Sigmoid colon (tissue), 3 donors: ENCODE measurements at regions not wholly inside any gene's neighbourhood (a gene's known extent, or its start where the extent isn't known, plus 50 kb on each side); places are given as distances from the start of the nearest gene placed in this dataset.

Source experiments
- POLR2A ChIP-seq, 2 donors: fragments of 450-650 bp; IDR thresholded peaks; one replicate each; pipeline ENCODE4 v1.6.1; 2016; ENCODE audit warnings: antibody characterized with exemption in 2 of 2, mild to moderate bottlenecking in 2 of 2, moderate library complexity in 2 of 2
- TF ChIP-seq, protein P1 (sequence below), 4 experiments: fragments of 450-650 bp in 3 of 4; fragments of 200-600 bp in 1 of 4; IDR thresholded peaks; one replicate each; pipeline ENCODE4 v1.5.1; 2016 to 2019; ENCODE audit warnings: antibody characterized with exemption in 4 of 4, mild to moderate bottlenecking in 3 of 4, moderate library complexity in 2 of 4

DNA sequence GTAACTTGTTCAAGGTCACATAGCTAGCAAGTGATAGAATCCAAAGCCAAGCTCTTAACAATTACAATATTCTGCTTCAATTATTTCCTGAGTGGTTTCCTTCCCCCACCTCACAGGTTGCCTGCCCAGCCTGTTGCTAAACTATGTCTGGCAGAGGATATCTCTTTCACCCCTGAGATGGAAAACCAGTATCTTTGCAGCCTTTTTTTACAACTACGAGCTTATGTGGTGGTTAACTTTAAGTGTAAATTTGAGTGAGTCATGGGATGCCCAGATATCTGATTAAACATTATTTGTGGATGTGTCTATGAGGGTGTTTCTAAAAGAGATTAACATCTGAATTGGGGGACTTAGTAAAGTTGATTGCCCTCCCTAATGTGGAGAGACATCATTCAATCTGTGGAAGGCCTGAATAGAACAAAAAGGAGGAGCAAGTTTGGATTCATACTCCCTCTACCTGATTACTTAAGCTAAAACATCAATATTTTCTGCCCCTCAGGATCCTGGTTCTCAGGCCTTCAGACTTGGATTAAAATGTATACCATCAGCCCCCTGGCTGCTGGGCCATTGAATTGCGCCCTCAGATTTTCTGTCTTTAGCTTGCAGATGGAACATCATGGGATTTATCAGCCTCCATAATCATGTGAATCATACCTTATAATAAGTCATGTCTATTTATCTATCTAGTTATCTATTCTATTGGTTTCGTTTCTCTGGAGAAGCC is 911.9 kb downstream of the METTL15 start:
- no peak for TF ChIP-seq POLR2A (IDR thresholded peaks at IDR 0.05)
- TF ChIP-seq, protein P1, sequence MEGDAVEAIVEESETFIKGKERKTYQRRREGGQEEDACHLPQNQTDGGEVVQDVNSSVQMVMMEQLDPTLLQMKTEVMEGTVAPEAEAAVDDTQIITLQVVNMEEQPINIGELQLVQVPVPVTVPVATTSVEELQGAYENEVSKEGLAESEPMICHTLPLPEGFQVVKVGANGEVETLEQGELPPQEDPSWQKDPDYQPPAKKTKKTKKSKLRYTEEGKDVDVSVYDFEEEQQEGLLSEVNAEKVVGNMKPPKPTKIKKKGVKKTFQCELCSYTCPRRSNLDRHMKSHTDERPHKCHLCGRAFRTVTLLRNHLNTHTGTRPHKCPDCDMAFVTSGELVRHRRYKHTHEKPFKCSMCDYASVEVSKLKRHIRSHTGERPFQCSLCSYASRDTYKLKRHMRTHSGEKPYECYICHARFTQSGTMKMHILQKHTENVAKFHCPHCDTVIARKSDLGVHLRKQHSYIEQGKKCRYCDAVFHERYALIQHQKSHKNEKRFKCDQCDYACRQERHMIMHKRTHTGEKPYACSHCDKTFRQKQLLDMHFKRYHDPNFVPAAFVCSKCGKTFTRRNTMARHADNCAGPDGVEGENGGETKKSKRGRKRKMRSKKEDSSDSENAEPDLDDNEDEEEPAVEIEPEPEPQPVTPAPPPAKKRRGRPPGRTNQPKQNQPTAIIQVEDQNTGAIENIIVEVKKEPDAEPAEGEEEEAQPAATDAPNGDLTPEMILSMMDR (IDR thresholded peaks at IDR 0.05), result no peak
